ENCODE measurements at regions not wholly inside any gene's neighbourhood (a gene's known extent, or its start where the extent isn't known, plus 50 kb on each side); places are given as distances from the start of the nearest gene placed in this dataset.

DNA sequence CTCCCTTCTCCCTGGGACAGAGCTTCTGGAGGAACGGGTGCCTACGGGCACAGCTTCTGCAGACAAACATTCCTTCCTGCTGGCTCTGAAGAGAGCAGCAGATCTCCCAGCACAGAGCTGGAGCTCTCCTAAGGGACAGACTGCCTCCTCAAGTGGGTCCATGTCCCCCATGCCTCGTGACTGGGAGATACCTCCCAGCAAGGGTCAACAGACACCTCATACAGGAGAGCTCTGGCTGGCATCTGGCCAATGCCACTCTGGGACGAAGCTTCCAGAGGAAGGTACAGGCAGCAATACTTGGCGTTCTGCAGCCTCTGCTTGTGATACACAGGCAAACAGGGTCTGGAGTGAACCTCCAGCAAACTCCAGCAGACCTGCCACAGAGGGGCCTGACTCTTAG lies 227.9 kb downstream of the SPATA31D1 start:
- no peaks in the 10 kb centered on the region for H3K9me3 ChIP-seq
- no peak for DNase-seq (ENCODE audit: low spot score in 2 of 2)
- H3K4me3 ChIP-seq: no peak overlapping the region
- WGBS: 96% methylated on average over 4 of the region's 5 CpGs
- no peak overlapping the region for H3K27ac ChIP-seq
- no peaks in the 10 kb centered on the region for H3K36me3 ChIP-seq
- H3K27me3 ChIP-seq: no peaks in the 10 kb centered on the region
- TF ChIP-seq POLR2AphosphoS5 (IDR thresholded peaks at IDR 0.05): no peak
- no peak for TF ChIP-seq POLR2A (IDR thresholded peaks at IDR 0.05)
- H3K4me1 ChIP-seq: no peaks in the 10 kb centered on the region

- TF ChIP-seq EP300 (IDR thresholded peaks at IDR 0.05): no peak
- no peak for TF ChIP-seq POLR2A (IDR thresholded peaks at IDR 0.05)
- TF ChIP-seq CTCF (IDR thresholded peaks at IDR 0.05): no peak
- no peak for TF ChIP-seq POLR2AphosphoS5 (IDR thresholded peaks at IDR 0.05)
- WGBS: 50% methylated on average over 3 of the region's 3 CpGs
- Histone ChIP-seq H3K27me3 (no peaks in the 10 kb centered on the region), H3K9me3 (no peaks in the 10 kb centered on the region), H3K36me3 (no peaks in the 10 kb centered on the region), H3K4me3 (no peak overlapping the region), H3K4me1 (no peaks in the 10 kb centered on the region), H3K27ac (no peak overlapping the region)
- no peak for DNase-seq (ENCODE audit: low spot score in 2 of 2)
Measured at GRCh38 chr9:82223442-82223841, 234.9 kb downstream of the SPATA31D1 start.

GRCh38 chr9:82231411-82231810 lies 242.8 kb downstream of the SPATA31D1 start:
- H3K27me3 ChIP-seq: no peaks in the 10 kb centered on the region
- DNase-seq (ENCODE audit: low spot score in 2 of 2): no peak
- no peaks in the 10 kb centered on the region for H3K36me3 ChIP-seq
- H3K4me1 ChIP-seq: no peaks in the 10 kb centered on the region
- TF ChIP-seq EP300 (IDR thresholded peaks at IDR 0.05): no peak
- TF ChIP-seq CTCF (IDR thresholded peaks at IDR 0.05): no peak
- TF ChIP-seq POLR2A (IDR thresholded peaks at IDR 0.05): no peak
- TF ChIP-seq POLR2AphosphoS5 (IDR thresholded peaks at IDR 0.05): no peak
- no peaks in the 10 kb centered on the region for H3K9me3 ChIP-seq
- no peak overlapping the region for H3K4me3 ChIP-seq
- WGBS: 91% methylated on average over 1 of the region's 2 CpGs
- no peak overlapping the region for H3K27ac ChIP-seq

DNA sequence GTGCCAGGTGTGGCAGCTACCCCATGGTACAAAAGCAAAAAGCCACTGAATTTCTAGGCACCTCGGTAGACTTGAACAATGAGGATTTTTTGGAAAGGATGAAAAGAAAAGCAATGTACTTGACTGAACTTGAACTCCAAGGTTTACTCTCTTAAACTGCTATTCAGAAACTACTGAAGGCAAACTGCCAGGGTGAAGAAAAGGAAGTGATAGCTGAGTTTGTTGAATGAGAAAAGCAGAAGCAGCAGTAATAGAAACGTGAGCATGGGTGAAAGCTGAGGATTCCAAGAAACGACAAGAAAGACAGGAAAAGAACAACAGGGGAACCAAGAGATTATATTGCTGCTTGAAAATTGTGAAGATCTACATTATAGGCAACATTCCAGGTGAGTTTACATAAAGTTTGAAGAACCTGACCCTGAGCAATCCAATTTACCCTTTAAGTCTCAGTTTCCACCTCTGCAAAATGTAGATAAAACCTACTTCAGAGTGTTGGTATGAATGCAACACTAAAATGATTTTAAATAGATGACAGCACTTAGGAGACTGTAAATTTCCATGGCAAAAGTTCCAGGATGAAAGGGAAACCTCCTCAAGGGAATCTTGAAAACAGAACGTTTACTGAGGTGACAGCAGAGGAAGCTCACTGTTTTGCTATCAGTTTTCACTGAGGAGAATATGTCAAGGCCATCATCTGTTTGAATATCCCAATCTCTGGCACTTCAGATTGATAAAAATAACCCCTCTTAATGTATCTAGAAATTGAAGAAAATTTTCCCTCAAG lies 245.8 kb downstream of the SPATA31D1 start:
- Histone ChIP-seq H3K4me1 (no peaks in the 10 kb centered on the region), H3K4me3 (no peak overlapping the region), H3K27me3 (no peaks in the 10 kb centered on the region), H3K36me3 (no peaks in the 10 kb centered on the region), H3K9me3 (no peaks in the 10 kb centered on the region), H3K27ac (no peak overlapping the region)
- WGBS: 32% methylated on average over 4 of the region's 4 CpGs
- DNase-seq (ENCODE audit: low spot score in 2 of 2): no peak
- TF ChIP-seq POLR2A (IDR thresholded peaks at IDR 0.05) (no peak), CTCF (IDR thresholded peaks at IDR 0.05) (no peak), POLR2AphosphoS5 (IDR thresholded peaks at IDR 0.05) (no peak), EP300 (IDR thresholded peaks at IDR 0.05) (no peak)

- no peak for DNase-seq (ENCODE audit: low spot score in 2 of 2)
- H3K36me3 ChIP-seq: no peaks in the 10 kb centered on the region
- no peak overlapping the region for H3K4me3 ChIP-seq
- H3K27ac ChIP-seq: no peak overlapping the region
- no peaks in the 10 kb centered on the region for H3K27me3 ChIP-seq
- no peaks in the 10 kb centered on the region for H3K9me3 ChIP-seq
- TF ChIP-seq POLR2A (IDR thresholded peaks at IDR 0.05) (no peak), POLR2AphosphoS5 (IDR thresholded peaks at IDR 0.05) (no peak), CTCF (IDR thresholded peaks at IDR 0.05) (no peak), EP300 (IDR thresholded peaks at IDR 0.05) (no peak)
- WGBS: 78% methylated on average over 3 of the region's 5 CpGs
- no peaks in the 10 kb centered on the region for H3K4me1 ChIP-seq
Measured at GRCh38 chr9:82242285-82242963, 253.9 kb downstream of the SPATA31D1 start.

Measured in suprapubic skin (tissue), 4 donors.